Middle frontal gyrus (tissue), 1 donor: ENCODE measurements at regions not wholly inside any gene's neighbourhood (a gene's known extent, or its start where the extent isn't known, plus 50 kb on each side); places are given as distances from the start of the nearest gene placed in this dataset.
"Not testable (repeated sequence)": the region's sequence is repeated elsewhere in the genome, so short reads cannot be mapped to it uniquely, and the experiment has no call there.

ENCODE experiments used
- DNase-seq: peaks from one replicate; pipeline ENCODE4 v3.0.0-alpha.2; 2015; ENCODE audit warnings: low spot score; ENCODE audit errors: extremely low spot score

DNA sequence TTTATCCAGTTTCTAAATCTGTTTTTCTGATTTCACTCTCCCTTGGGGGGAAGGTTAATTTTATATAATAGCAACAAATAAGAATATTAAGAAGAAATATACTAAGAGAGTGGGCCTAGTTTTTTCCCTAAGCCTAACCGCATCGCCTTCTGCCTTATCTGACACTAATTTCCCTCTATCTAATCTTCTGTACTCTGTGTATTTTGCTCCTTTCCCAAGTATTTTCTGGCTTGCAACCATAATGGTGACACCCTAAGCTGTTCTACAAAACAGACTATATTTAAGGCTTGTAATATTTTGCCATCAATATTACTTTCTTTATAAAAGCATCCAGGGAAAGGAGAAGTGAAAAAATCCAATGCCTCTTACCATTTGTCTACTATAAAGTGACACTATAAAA is 1168.8 kb downstream of the GALC start:
- no peak for DNase-seq

DNA sequence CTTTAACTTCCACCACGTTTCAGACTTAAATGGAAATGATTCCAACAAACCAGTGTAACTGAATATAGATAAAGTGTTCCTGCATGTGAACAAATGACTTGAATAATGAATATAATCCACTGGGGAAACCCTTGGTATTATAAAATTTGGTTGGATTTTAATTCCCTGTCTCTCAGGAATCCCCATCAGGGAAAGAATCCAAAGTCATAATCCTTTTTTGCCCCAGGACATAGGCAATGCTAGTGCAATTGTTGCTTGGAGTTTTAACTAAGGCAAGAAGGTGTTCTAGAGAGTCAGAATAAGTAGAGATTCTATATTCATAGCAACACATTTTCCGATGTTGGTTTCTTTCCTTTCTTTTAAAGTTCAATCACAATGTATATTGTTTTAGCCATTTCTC is 1169.4 kb downstream of the GALC start:
- no peak for DNase-seq

DNA sequence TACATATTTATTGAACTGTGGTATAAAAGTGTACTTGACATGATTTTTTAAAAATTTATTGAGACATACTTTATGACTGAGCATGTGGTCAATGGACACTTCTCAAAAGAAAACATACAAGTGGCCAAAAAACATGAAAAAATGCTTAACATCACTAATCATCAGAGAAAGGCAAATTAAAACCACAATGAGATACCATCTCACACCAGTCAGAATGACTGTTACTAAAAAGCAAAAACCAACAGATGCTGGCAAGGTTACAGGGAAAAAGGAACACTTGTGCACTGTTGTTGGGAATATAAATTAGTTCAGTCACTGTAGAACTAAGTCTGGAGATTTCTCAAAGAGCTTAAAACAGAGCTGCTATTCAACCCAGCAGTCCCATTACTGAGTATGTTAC is 1177.6 kb downstream of the GALC start:
- DNase-seq, result no peak

DNA sequence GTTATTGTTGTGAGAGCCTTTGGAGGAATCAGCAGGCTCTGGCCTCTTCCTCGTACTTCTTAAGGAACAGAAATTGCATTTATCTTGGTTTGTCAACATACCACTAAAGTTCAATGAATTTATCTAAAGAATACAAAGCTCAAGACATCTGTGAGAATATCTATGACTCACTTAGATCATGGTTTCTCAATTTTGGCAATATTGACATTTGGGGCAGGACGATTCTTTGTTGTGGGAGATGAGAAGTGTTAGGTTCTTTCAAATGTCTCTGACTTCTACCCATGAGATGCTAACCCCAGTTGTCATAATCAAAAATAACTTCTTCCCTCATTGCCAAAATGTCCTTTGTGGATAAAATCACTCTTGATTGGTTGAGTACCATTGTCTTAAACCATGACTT is 1190.3 kb downstream of the GALC start:
- DNase-seq, result no peak

DNA sequence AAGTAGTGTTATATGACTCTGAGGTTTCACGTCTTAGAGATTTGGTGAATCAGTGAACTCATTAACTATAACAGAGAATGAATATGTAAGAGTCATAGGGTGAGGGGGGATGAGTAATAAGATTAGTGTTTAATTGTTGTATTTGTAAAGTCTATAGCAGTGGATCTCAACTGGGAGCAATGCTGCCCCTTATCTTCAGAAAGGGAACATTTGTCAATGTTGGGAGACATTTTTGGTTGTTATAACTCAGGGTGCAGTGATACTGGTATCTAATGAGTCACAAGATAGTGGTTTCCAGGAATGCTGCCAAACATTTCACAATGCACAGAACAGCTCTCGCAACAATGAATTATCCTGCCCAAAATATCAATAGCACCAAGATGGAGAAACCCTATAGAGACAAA is 1193.7 kb downstream of the GALC start:
- DNase-seq, result no peak

DNA sequence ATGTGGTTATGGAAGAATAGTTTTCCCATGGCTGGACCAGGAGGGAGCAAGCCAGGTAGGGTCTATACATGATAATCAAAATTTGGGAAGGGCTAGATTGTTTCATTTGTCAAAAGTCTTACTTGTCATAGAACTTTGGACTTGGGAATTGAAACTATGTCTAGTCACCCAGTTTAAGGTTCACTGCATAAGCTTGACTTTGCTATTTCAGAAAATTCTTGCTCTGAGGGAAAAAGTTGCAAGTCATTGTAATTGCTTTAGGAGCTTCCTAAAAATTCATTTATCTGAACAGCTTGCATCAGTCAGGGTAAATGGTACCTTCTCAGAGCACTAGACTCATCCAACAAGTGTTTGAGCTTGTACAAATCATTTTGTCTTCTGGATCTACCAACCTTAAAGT is 1194.7 kb downstream of the GALC start:
- DNase-seq, result no peak

DNA sequence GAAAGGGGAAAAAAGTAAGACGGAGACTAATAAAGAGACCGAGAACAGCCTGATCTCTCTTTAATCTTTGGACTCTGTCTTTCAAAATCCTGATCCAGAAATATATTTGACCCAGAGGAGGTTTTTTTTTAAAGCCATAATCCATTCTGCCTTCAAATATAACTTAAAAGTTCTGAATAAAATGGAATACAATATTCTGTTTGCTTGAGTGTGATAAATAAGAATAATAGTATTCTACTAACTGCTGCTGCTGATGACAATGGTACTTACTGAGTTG is 1196.0 kb downstream of the GALC start:
- no peak for DNase-seq

DNA sequence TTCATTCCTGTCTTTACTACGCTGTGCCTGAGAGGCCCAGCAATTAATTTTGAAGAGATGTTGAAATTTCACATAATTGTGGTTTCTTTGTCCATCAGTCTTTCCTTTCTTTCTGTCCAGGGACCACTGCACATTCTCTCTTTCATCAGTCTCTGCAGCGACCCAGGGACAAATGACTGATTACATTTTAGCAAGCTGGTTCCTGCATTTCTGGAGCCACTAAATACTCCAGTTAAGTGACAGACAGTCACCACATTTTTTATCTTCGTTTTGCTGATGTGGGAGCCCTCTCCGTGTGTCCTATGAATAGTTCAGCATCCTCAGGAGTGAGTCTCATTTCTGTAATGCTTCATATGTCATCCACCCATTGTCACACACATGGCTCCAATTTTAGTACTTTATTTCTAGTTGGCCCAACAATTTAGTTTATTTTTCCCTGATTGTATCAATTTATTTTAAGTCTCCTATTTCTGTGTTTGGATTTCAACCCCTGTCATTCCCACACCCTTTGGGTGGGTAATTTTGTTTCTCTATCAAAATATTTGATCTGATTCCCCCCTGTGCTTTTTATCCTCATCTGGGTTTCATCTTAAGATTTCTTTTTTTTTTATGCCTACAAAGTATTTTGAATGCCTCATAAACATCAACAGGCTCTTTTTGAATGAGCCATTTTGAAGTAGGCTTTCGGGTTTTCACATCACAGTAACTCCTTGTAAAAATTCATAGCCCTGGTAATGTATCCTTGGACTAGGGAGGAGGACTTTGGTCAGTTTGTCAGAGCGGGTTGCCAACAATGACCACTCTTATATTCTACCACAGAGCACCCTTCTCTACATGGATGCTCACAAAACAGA is 1196.5 kb downstream of the GALC start:
- no peak for DNase-seq

DNA sequence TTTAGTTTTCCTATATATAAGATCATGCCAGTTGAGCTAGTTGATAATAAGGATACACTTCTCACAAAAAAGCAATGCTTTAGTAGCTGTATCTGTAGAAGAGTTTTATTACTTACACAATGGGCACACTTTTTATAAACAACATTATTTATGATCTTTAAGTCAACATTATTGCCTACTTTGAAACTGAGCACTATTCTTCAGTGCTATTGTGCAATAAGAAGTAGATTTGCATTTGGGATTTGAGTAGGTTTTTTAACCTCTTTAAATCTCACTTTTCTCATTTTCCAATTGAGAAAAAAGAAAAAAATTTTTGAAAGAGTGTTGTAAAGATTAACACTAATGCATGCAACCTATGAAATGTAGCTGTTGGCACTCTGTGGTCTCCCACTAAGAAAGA is 1198.3 kb downstream of the GALC start:
- no peak for DNase-seq

DNA sequence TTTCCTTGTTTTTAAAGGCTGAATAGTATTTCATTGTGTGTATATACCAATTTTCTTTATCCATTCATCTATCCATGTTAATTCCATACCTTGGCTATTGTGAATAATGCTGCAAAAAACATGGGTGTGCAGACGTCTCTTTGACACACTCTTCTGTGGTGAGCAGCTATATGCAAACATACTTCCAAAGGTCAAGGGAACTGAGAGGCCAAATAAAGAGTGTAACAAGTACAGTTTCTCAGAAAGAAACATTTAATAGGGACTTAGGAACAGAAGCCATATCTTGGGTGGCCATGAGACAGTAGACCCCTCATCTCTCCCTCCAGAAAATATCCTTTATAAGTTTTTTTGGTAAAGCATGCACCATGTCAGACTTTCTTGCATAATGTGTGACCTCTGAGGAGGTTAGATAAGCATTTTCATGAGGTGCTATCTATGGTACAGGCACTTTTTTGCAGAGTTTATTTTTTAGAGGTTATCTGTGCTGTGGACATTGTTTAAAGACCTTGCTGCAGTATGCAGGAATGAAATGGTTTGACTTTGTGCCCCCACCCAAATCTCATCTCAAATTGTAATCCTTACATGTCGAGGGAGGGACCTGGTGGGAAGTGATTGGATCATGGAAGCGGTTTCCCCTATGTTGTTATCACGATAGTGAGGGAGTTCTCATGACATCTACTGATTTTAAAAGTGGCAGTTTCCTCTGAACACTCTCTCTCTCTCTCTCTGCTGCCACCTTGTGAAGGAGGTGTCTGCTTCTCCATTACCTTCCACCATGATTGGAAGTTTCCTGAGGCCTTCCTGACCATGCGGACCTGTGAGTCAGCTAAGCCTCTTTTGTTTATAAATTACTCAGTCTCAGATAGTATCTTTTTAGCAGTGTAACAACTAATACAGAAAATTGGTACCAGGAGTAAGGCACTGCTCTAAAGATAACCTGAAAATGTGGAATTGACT is 1202.3 kb downstream of the GALC start:
- no peak for DNase-seq

DNA sequence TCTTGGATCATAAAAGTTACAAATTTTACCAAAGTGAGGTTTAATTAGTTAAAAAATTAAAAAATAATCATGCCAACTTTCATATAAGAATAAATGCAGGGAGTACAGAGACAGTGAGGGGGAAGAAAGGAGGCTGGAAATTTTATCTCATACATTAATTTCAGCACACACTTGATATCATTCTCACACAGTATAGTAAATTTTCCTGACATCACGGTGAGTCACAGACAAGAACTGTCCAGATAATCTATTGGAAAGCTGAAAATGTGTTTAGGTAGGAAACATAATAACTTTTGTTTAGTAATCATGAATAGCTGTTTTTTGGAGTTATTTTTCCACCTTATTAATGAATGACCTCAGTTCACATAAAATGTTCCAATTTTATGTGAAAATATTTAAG is 1204.8 kb downstream of the GALC start:
- DNase-seq, result no peak

DNA sequence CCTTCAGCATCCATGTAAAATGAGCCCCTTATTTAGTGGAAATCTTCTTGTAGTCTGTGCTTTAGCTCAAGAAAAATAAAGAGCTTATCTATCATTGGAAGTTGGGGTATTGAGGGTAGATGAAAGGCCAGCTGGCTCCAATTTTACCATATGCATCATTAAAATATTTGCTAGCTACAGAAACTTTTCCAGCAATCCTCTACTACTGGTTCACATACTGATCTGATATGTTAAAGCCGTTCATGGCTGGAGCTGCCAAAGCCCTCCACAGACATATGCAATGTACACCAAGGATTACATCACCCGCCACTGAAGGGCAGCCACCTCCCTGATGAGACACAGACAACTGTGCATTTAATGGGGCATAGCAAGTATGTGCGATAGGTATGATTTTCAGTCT is 1205.3 kb downstream of the GALC start:
- DNase-seq, result no peak

DNA sequence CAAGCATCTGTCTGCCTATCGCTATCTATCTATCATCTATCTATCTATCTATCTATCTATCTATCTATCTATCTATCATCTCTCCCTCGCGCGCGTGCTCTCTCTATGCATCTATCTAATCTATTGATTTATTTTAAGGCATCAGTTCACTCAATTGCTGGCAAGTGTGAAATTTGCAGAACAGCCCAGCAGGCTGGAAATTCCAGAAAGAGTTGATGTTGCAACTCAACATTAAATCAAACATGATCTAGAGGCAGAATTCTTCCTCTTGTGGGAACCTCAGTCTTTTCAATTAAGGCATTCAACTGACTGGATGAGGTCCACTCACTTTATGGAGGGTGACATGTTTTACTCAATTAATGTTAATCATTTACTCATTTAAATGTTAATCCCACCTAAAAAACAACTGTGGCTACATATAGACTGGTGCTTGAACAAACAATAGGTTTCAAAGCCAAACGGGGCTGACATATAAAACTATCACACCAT is 1210.8 kb downstream of the GALC start:
- no peak for DNase-seq

DNA sequence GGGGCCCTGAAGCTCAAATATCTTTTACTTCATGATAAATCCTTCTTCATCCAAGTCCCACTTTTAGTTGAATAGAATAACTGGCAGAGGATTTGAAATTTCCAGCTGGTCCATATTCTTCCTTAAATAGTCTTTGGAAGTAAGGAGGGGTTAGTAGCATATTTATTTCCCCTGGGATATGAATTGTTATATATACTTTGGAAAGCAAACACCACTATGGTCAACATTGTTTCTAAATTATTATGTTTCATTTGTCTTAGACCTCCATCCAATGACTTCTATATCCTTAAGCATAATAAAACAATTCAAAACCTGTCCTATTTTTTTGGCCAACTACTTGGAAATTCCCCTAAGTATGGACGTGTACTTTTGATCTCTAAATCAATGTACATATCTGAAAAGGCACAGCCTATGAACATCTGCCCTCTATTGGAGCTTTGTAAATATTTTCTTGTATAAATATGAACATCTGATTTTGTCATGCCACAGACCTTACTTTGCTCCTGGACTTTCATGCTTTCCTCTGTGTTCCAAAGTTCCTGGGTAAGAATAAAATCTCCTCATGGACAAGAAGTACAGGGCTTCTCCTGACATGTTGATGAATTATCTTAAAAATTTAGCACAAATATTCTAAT is 1212.0 kb downstream of the GALC start:
- DNase-seq, result no peak

DNA sequence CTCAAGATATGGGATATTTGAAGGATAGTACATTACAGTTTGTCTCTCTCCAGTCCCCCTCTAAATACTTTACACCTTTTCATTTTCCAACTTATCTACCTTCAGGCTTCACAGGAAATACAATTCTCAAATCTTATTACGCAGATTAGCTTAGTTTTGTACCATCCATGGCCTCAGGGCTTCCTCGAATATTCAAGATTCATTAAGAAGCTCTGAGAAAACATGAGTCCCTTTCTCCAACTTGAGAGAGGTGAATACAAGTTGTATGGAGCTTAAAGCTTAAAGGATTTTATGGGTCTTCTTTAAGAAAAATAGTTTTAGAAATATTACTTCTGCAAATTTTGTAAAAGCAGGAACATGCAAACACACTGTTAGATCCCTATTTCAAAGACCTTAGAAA is 1212.5 kb downstream of the GALC start:
- DNase-seq, result no peak

DNA sequence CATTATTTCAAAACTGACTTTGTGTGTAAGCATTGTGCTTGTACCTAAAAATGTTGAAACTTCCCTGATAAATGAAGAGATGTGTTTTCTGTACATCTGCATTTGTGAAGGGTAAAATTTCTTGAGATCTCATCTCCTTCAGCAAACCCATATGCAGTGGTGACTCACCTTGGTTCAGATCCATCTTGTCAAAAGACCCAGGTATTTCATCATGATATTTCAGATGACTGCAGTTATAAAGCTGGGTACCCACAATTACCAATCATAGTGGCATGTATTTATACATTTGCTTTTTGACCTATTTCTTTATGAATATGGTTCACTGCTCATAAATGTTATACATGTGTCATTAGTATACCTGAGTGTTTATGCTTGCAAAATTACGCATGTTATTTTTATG is 1213.6 kb downstream of the GALC start:
- no peak for DNase-seq

DNA sequence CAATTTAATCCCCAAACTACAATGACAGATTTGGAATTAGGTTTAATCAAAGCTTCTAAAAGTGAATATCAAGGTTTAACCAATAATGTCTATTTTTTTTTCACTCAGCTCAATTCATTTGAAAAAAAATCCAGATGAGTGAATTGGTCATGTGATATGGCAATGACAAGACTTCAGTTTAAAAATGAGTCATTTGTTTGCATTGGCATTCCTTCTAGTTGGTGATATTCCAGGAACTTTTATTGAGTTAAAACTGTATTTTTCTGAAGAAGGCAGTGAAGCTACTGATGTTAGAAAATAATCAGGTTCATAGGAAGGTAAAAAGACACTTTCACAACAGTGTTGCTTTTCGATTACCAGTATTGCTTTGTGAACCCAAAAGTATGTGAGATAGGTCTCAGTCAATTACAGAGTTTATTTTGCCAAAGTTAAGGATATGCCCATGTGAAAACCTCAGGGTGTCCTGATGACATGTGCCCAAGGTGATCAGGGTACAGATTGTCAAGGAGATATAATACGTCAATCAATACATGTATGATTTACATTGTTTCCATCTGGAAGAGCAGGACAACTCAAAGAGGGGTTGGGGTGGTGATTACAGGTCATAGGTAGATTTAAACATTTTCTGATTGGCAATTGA is 1214.9 kb downstream of the GALC start:
- no peak for DNase-seq

DNA sequence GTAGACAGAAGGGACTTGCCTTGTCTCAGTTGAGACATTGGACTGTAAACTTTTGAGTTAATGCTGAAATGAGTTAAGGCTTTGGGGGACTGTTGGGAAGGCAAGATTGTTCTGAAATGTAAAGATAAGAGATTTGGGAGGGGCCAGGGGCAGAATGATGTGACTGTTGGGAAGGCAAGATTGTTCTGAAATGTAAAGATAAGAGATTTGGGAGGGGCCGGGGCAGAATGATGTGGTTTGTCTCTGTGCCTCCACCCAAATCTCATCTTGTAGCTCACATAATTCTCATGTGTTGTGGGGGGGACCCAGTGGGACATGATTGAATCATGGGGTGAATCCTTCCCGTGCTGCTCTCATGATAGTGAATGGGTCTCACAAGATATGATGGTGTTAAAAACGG is 1217.1 kb downstream of the GALC start:
- DNase-seq, result not testable (repeated sequence)

DNA sequence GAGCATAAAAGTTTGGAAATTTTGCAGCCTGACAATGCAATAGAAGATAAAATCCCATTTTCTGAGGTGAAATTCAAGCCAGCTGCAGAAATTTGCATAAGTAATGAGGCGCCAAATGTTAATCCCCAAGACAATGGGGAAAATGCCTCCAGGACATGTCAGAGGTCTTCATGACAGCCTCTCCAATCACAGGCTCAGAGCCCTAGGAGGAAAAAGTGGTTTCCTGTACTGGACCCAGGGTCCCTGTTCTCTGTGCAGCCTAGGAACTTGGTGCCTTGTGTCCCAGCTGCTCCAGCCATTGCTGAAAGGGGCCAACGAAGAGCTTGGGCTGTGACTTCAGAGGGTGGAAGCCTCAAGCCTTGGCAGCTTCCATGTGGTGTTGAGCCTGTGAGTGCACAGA is 1218.1 kb downstream of the GALC start:
- DNase-seq, result no peak

DNA sequence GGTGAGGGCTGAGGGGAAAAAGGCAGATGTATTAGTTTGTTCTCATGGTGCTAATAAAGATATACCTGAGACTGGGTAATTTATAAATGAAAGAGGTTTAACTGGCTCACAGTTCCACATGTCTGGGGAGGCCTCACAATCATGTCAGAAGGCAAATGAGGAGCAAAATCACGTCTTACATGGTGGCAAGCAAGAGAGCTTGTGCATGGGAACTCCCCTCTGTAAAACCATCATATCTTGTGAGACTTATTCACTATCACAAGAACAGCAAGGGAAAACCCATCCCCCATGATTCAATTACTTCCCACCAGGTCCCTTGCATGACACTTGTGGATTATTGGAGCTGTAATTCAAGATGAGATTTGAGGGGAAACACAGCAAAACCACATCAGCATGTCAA is 1220.9 kb downstream of the GALC start:
- no peak for DNase-seq

DNA sequence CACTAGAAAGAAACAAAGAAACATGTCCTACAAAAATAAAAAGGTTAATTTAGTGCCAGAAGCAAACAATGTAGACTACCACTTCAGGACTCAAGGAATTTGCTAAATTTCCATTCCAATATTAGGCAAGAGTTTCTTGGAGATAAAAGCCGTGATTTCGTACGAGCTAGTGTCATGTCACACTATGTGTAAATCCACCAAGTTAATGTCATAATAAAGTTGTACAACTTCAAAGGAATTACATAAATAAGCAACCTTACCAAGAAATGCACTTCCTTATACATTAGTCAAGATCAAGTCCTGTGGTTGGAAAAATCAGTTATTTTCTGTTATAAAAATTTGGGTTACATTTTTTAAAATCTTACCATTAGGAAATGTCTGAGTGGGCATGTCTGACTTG is 1222.8 kb downstream of the GALC start:
- DNase-seq, result no peak

DNA sequence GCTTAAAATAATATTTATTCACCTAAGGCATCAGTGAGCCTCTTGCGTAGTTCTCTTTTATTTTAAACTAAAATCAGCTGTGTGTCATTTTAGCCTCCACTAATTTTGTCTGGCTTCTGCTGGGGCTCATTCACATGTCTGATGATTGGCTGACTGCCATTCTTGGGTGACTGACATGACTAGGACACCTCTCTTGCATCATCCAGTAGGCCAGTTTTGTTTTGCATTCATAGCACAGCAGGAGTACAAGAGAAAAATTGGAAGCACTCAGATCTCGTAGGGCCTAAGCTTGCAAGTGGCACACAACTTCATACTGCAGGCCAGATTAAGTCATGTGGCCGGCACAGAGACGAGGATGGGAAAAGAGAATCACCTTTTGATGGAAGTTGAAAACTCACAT is 1226.5 kb downstream of the GALC start:
- no peak for DNase-seq
